PC-3 (cell line): ENCODE measurements at regions not wholly inside any gene's neighbourhood (a gene's known extent, or its start where the extent isn't known, plus 50 kb on each side); places are given as distances from the start of the nearest gene placed in this dataset.

Experiments used
- ATAC-seq: fragments of 200-7000 bp; cut with Tn5 transposase; 2 replicates; pipeline ENCODE4 v1.9.1; 2020; ENCODE audit warnings: mild to moderate bottlenecking, moderate library complexity
- BruUV-seq: library from RNA; stranded (reverse); fragments of 400-500 nt; replicated peaks from 2 replicates; lab custom pipeline; 2021; lab: Mats Ljungman, UMichigan
- CTCF ChIA-PET: fragments of 300-600 bp; sonication (Branson Sonifier 250); formaldehyde crosslinking; loops from one replicate; lab custom pipeline; 2022; ENCODE audit warnings: antibody characterized with exemption; lab: Charles Lee
- POLR2A ChIA-PET: fragments of 300-600 bp; sonication (Branson Sonifier 250); formaldehyde crosslinking; loops from one replicate; lab custom pipeline; 2022; ENCODE audit warnings: antibody characterized with exemption; ENCODE audit not compliant: unreplicated experiment; lab: Charles Lee
- DNase-seq: peaks from one replicate; pipeline ENCODE4 v3.0.0-alpha.2; 2015
- H2AFZ ChIP-seq: fragments of 300-600 bp; sonication (generic); 2 replicates; pipeline ENCODE4 v1.6.0; 2016; ENCODE audit warnings: antibody characterized with exemption, low read length
- H3F3A ChIP-seq: fragments of 300-600 bp; sonication (generic); one replicate; pipeline ENCODE4 v1.6.0; 2017; ENCODE audit warnings: antibody characterized with exemption, low read length, control low read depth, mild to moderate bottlenecking; ENCODE audit not compliant: unreplicated experiment
- H3K27ac ChIP-seq: fragments of 300-600 bp; sonication (generic); 2 replicates; pipeline ENCODE4 v1.5.1; 2016; ENCODE audit warnings: mild to moderate bottlenecking, low read length
- H3K27me3 ChIP-seq: fragments of 300-600 bp; sonication (generic); 2 replicates; pipeline ENCODE4 v1.6.1; 2016; ENCODE audit warnings: low read length, mixed read lengths
- H3K36me3 ChIP-seq: fragments of 300-600 bp; sonication (generic); 2 replicates; pipeline ENCODE4 v1.6.1; 2016; ENCODE audit warnings: low read depth, mixed run types, low read length, mixed read lengths
- H3K4me1 ChIP-seq: fragments of 300-600 bp; sonication (generic); 2 replicates; pipeline ENCODE4 v1.5.1; 2016; ENCODE audit warnings: low read length; ENCODE audit not compliant: insufficient read depth
- H3K4me2 ChIP-seq: fragments of 300-600 bp; sonication (generic); 2 replicates; pipeline ENCODE4 v1.6.0; 2016; ENCODE audit warnings: low read length
- H3K4me3 ChIP-seq: fragments of 300-600 bp; sonication (generic); 2 replicates; pipeline ENCODE4 v1.5.1; 2016; ENCODE audit warnings: mild to moderate bottlenecking, low read length, mixed read lengths
- H3K79me2 ChIP-seq: fragments of 300-600 bp; sonication (generic); 2 replicates; pipeline ENCODE4 v1.6.1; 2017; ENCODE audit warnings: low read length, mixed read lengths
- H3K9ac ChIP-seq: fragments of 300-600 bp; sonication (generic); 2 replicates; pipeline ENCODE4 v1.6.0; 2016; ENCODE audit warnings: mild to moderate bottlenecking, low read length
- H3K9me2 ChIP-seq: fragments of 300-600 bp; sonication (generic); replicated peaks from 2 replicates; pipeline ENCODE4 v1.6.1; 2016; ENCODE audit warnings: mixed run types, low read length, mixed read lengths
- H3K9me3 ChIP-seq: fragments of 300-600 bp; sonication (generic); 2 replicates; pipeline ENCODE4 v1.6.1; 2016; ENCODE audit warnings: low read length, mixed read lengths
- H4K20me1 ChIP-seq: fragments of 300-600 bp; sonication (generic); 2 replicates; pipeline ENCODE4 v1.6.1; 2016; ENCODE audit warnings: low read length, mixed read lengths
- CTCF ChIP-seq: fragments of 300-600 bp; sonication (generic); conservative IDR thresholded peaks from 2 replicates; pipeline ENCODE4 v1.5.1; 2017; ENCODE audit warnings: antibody characterized with exemption, low read depth, mild to moderate bottlenecking, low read length
- EZH2 ChIP-seq: fragments of 300-600 bp; sonication (generic); IDR thresholded peaks from one replicate; pipeline ENCODE4 v1.6.1; 2017; ENCODE audit warnings: antibody characterized with exemption, mild to moderate bottlenecking, low read length; ENCODE audit not compliant: unreplicated experiment
- EZH2phosphoT487 ChIP-seq: fragments of 300-600 bp; sonication (generic); IDR thresholded peaks from 2 replicates; pipeline ENCODE4 v1.6.1; 2018; ENCODE audit warnings: mild to moderate bottlenecking, antibody characterized with exemption, low read length, borderline replicate concordance
- intact Hi-C: fragments of 100-400 bp; cut with micrococcal nuclease; formaldehyde crosslinking; loops from 2 replicates; pipeline ENCODE4 v1.9.0; 2023

GRCh38 chr12:66964629-66965028 is 285.8 kb upstream of the GRIP1 start:
- Histone ChIP-seq H3F3A (no peaks in the 10 kb centered on the region), H3K4me1 (peaks cover 22% of the 10 kb centered on the region), H2AFZ (no peak overlapping the region), H3K27me3 (no peaks in the 10 kb centered on the region), H3K79me2 (no peaks in the 10 kb centered on the region), H3K4me3 (no peak overlapping the region), H3K4me2 (no peak overlapping the region), H3K36me3 (no peaks in the 10 kb centered on the region), H3K27ac (no peak overlapping the region), H3K9me2 (no peaks in the 10 kb centered on the region), H3K9me3 (no peaks in the 10 kb centered on the region), H4K20me1 (no peaks in the 10 kb centered on the region), H3K9ac (no peak overlapping the region)
- ChIA-PET POLR2A (no interaction called here), CTCF (no interaction called here)
- intact Hi-C loops = no loop called here
- no peak for ATAC-seq
- DNase-seq = no peak
- no peak for TF ChIP-seq EZH2phosphoT487
- no peak for TF ChIP-seq EZH2
- no peak for TF ChIP-seq CTCF
- BruUV-seq = no TSS peak

- BruUV-seq = no TSS peak
- Histone ChIP-seq H3F3A (no peaks in the 10 kb centered on the region), H3K9me3 (no peaks in the 10 kb centered on the region), H3K9ac (no peak overlapping the region), H4K20me1 (no peaks in the 10 kb centered on the region), H3K4me3 (no peak overlapping the region), H3K36me3 (no peaks in the 10 kb centered on the region), H3K4me1 (peaks cover 13% of the 10 kb centered on the region), H2AFZ (no peak overlapping the region), H3K27me3 (no peaks in the 10 kb centered on the region), H3K4me2 (no peak overlapping the region), H3K79me2 (no peaks in the 10 kb centered on the region), H3K27ac (no peak overlapping the region), H3K9me2 (no peaks in the 10 kb centered on the region)
- POLR2A ChIA-PET = no interaction called here
- TF ChIP-seq CTCF = no peak
- no peak for TF ChIP-seq EZH2
- no peak for TF ChIP-seq EZH2phosphoT487
- no peak for ATAC-seq
- no peak for DNase-seq
- intact Hi-C loops = no loop called here
- CTCF ChIA-PET = no interaction called here
Observed at GRCh38 chr12:66965621-66966020, 286.7 kb upstream of the GRIP1 start.

GRCh38 chr12:66971816-66972215 is 292.9 kb upstream of the GRIP1 start:
- ChIA-PET CTCF (no interaction called here), POLR2A (interaction anchor here (0.5 kb wide), 1 partner anchor 65 kb away, joined by 4 read pairs; no protein-coding TSS in a partner anchor)
- Histone ChIP-seq H3F3A (no peaks in the 10 kb centered on the region), H2AFZ (no peak overlapping the region), H3K4me2 (no peak overlapping the region), H4K20me1 (no peaks in the 10 kb centered on the region), H3K79me2 (no peaks in the 10 kb centered on the region), H3K9me3 (no peaks in the 10 kb centered on the region), H3K27me3 (no peaks in the 10 kb centered on the region), H3K4me1 (no peaks in the 10 kb centered on the region), H3K9me2 (no peaks in the 10 kb centered on the region), H3K36me3 (no peaks in the 10 kb centered on the region), H3K4me3 (no peak overlapping the region), H3K9ac (no peak overlapping the region), H3K27ac (no peak overlapping the region)
- TF ChIP-seq EZH2 = no peak
- TF ChIP-seq CTCF = no peak
- no peak for TF ChIP-seq EZH2phosphoT487
- DNase-seq = no peak
- no peak for ATAC-seq
- no TSS peak for BruUV-seq
- intact Hi-C loops = no loop called here
